NCI-H748 treated with DMSO at 0.1 percent for 48 hours (cell line): ENCODE measurements at regions not wholly inside any gene's neighbourhood (a gene's known extent, or its start where the extent isn't known, plus 50 kb on each side); places are given as distances from the start of the nearest gene placed in this dataset.

ENCODE experiments used
- DNase-seq: peaks from one replicate; lab custom pipeline; 2025; lab: John Stamatoyannopoulos, UW

GRCh38 chr5:23579566-23579965, 72.2 kb downstream of the PRDM9 start:
- DNase-seq = no peak

GRCh38 chr5:23583081-23583480, 75.7 kb downstream of the PRDM9 start:
- DNase-seq = no peak

- no peak for DNase-seq
Measured at GRCh38 chr5:23588841-23589326, 81.5 kb downstream of the PRDM9 start.

GRCh38 chr5:23591250-23591649, 83.8 kb downstream of the PRDM9 start:
- no peak for DNase-seq

GRCh38 chr5:23606927-23607326, 99.5 kb downstream of the PRDM9 start:
- DNase-seq = no peak

GRCh38 chr5:23612701-23613100, 105.3 kb downstream of the PRDM9 start:
- no peak for DNase-seq

GRCh38 chr5:23613566-23613965, 106.2 kb downstream of the PRDM9 start:
- DNase-seq = no peak

GRCh38 chr5:23614422-23614821, 107.0 kb downstream of the PRDM9 start:
- DNase-seq = no peak

GRCh38 chr5:23626961-23627360, 119.6 kb downstream of the PRDM9 start:
- DNase-seq = no peak

GRCh38 chr5:23627976-23628375, 120.6 kb downstream of the PRDM9 start:
- DNase-seq = no peak

- DNase-seq = no peak
Measured at GRCh38 chr5:23629396-23629795, 122.0 kb downstream of the PRDM9 start.

GRCh38 chr5:23631302-23632045, 124.1 kb downstream of the PRDM9 start:
- DNase-seq = no peak

- no peak for DNase-seq
Measured at GRCh38 chr5:23635938-23636337, 128.5 kb downstream of the PRDM9 start.

GRCh38 chr5:23639326-23639725, 131.9 kb downstream of the PRDM9 start:
- DNase-seq = no peak

GRCh38 chr5:23648656-23649055, 141.2 kb downstream of the PRDM9 start:
- DNase-seq = no peak

- DNase-seq = no peak
Measured at GRCh38 chr5:23649594-23649993, 142.2 kb downstream of the PRDM9 start.

- DNase-seq = no peak
Measured at GRCh38 chr5:23655674-23656073, 148.3 kb downstream of the PRDM9 start.

- DNase-seq = no peak
Measured at GRCh38 chr5:23675456-23675855, 168.0 kb downstream of the PRDM9 start.

GRCh38 chr5:23677996-23678395, 170.6 kb downstream of the PRDM9 start:
- DNase-seq = no peak

GRCh38 chr5:23684103-23684502, 176.7 kb downstream of the PRDM9 start:
- no peak for DNase-seq

GRCh38 chr5:23703940-23704855, 196.8 kb downstream of the PRDM9 start:
- DNase-seq = peak; percentile 97

GRCh38 chr5:23717486-23717885, 210.1 kb downstream of the PRDM9 start:
- DNase-seq = no peak

- no peak for DNase-seq
Measured at GRCh38 chr5:23718564-23718963, 211.2 kb downstream of the PRDM9 start.
